Prostate gland (tissue), 2 donors: ENCODE measurements at regions not wholly inside any gene's neighbourhood (a gene's known extent, or its start where the extent isn't known, plus 50 kb on each side); places are given as distances from the start of the nearest gene placed in this dataset.

Experiments
- CTCF ChIP-seq, 4 experiments: fragments of 200-600 bp in 2 of 4; fragments of 450-650 bp in 2 of 4; sonication (generic) in 2 of 4; IDR thresholded peaks; 1 replicate in 3 of 4; 2 replicates in 1 of 4; pipeline ENCODE4 v1.5.1; 2016 to 2019; ENCODE audit warnings: antibody characterized with exemption in 4 of 4, mild to moderate bottlenecking in 2 of 4, moderate library complexity in 2 of 4
- POLR2A ChIP-seq: fragments of 450-650 bp; IDR thresholded peaks from one replicate; pipeline ENCODE4 v1.6.1; 2016; ENCODE audit warnings: antibody characterized with exemption, mild to moderate bottlenecking

GRCh38 chr2:198640463-198640862 is 817.3 kb downstream of the SATB2 start:
- TF ChIP-seq CTCF (IDR thresholded peaks at IDR 0.05): no peak
- no peak for TF ChIP-seq POLR2A
